IPS DF 4.7 (cell line): ENCODE measurements at regions not wholly inside any gene's neighbourhood (a gene's known extent, or its start where the extent isn't known, plus 50 kb on each side); places are given as distances from the start of the nearest gene placed in this dataset.

Experiments used
- DNase-seq: peaks from one replicate; pipeline ENCODE4 v3.0.0-alpha.2; 2013; ENCODE audit warnings: low spot score; ENCODE audit errors: extremely low read depth

DNA sequence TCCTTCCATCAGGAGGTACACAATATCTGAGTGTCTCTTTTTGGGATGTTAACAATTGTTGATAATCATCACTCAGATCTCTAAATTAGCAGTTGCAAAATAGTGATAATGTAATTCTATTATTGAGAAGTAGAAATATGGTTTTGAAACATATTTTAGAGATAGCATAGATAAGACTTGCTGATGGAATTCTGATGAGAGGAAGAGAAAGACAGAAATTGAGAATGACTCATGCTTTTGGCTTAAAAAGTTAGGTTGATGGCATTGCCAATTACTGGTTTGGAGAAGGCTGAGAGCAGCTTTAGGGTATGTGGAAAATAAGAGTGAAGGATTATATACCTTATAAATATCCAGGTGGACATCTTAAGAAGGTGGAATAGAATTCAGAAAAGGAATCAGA, 106.4 kb upstream of the EDNRB start:
- no peak for DNase-seq

GRCh38 chr13:78022164-78022877, 103.7 kb upstream of the EDNRB start:
- no peak for DNase-seq

GRCh38 chr13:78020861-78021260, 102.2 kb upstream of the EDNRB start:
- DNase-seq: no peak

GRCh38 chr13:78015782-78016181, 97.2 kb upstream of the EDNRB start:
- DNase-seq: no peak

GRCh38 chr13:78012046-78012445, 93.4 kb upstream of the EDNRB start:
- DNase-seq: no peak

DNA sequence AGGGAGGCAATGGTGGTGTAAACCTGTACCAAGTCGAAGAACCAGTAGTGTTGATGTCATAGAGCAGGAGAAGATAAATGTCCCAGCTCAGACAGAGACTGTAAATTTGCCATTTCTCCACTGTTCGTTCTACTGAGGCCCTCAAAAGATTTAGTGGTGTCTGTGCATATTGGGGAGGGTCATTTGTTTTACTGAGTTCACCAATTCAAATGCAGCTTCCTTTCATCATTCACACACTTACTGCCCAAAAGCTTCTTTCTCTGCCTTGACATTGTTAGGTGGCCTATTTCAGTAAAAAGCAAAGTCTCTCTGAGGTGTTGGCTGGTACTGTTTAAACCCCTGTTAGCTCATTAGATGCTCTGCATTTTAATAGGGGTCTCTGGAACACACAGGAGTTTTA, 86.2 kb upstream of the EDNRB start:
- DNase-seq: no peak

GRCh38 chr13:77999746-78000145, 81.1 kb upstream of the EDNRB start:
- no peak for DNase-seq

DNA sequence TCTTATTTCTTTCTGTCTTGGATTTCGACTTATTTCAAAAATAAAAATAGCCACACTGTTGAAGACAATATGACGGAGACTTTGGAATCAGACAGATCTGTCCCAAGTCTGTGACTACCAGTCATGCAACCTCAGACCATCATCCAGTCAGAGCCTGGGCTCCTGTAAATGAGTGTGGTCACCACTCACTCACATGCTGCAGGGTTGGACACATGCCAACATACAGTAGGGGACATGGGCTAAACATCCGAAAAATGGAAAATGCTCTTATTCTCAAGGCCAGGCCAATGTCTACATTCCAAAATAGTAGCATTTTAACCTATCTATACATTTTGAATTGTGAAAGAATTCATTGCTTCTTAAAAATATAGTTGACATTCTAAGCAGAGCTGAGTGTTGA, 75.5 kb upstream of the EDNRB start:
- DNase-seq: no peak

DNA sequence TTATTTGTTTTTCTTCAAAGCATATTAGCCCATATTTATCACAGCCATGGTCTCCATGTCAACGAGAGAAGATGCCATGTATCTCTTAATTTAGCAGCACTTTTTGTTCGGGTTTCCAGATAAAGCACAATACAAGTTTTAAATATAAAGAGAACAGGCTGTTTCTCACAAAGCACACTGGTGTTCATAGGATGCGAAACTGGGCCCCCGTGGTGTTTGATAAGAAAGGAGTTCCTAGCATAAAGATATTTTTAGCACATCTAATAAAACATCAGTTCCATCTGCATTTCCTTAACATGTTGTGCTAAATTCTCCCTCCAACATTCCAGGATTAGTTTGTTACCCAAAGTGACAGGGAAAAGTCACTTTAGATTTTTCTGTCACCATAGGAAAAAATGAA, 72.4 kb upstream of the EDNRB start:
- no peak for DNase-seq

GRCh38 chr13:77989281-77989680, 70.7 kb upstream of the EDNRB start:
- no peak for DNase-seq

GRCh38 chr13:77988355-77988754, 69.7 kb upstream of the EDNRB start:
- no peak for DNase-seq

- no peak for DNase-seq
Measured at GRCh38 chr13:77986713-77987112, 68.1 kb upstream of the EDNRB start.

GRCh38 chr13:77985866-77986636, 67.4 kb upstream of the EDNRB start:
- no peak for DNase-seq

DNA sequence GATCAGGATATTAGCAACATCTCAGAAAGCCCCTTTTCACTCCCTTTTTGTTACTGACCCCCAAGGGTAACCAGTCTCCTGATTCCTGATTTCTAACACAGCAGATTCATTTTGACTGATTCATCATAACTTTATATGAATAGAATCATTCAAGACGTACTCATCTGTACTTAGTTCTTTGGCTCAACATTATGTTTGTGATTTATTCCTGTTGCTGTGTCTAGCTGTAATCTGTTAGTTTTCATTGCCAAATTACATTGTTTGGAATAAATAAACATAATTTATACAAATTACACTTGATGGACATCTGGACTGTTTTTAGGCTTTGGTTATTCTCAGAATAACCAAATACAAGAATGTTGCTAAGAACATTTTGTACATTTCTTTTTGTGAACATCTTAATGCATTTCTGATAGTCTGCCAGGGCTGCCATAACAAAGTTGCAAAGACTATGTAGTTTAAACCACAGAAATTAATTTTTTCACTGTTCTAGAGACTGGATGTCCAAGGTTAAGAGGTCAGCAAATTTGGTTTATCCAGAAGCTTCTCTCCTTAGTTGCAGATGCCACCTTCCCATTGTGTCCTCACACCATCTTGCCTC, 62.8 kb upstream of the EDNRB start:
- no peak for DNase-seq

DNA sequence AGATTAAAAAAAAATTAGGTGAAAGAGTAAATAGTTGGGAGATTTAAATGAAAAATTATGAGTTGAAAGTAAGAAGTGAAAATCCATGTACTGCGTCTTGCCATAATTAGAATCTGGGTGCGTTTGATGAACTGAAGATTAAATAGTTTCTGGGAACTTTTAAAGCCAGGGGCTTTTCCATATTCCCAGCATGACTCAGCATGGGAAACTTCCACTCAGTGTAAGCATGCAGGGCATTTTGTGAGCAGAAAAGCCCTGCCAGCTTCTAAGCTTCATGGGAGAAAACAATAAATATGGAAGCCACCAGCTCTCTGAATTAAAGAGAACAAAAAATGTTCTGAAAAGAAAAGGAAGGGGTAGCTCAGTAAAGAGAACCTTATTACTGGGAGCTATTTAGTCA, 62.0 kb upstream of the EDNRB start:
- no peak for DNase-seq

GRCh38 chr13:77979721-77980385, 61.2 kb upstream of the EDNRB start:
- DNase-seq: no peak

- DNase-seq: no peak
Measured at GRCh38 chr13:77975358-77976042, 56.9 kb upstream of the EDNRB start.

GRCh38 chr13:77969299-77969698, 50.7 kb upstream of the EDNRB start:
- DNase-seq: no peak
